HG03432 (cell line): ENCODE measurements at regions not wholly inside any gene's neighbourhood (a gene's known extent, or its start where the extent isn't known, plus 50 kb on each side); places are given as distances from the start of the nearest gene placed in this dataset.
"Not testable (repeated sequence)": the region's sequence is repeated elsewhere in the genome, so short reads cannot be mapped to it uniquely, and the experiment has no call there.

Source experiments
- ATAC-seq: cut with Tn5 transposase; IDR thresholded peaks from one replicate; pipeline ENCODE4 v1.9.1; 2021; ENCODE audit warnings: mild to moderate bottlenecking, moderate library complexity; ENCODE audit not compliant: unreplicated experiment

DNA sequence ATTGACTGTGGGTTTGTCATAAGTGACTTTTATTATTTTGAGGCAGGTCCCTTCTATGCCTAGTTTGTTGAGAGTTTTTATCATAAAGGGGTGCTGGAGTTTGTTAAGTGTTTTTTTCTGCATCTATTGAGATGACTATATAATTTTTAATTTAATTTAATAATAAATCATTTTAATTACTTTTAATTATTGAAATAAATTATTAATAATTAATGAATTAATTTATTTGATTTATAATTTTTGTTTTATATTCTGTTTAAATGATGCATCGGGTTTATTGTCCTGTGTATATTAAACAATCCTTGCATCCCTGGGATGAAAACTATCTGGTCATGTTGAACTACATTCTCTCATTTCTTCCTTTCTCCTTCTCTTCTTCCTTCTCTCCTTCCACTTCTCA, 1352.2 kb upstream of the PRR20A start:
- ATAC-seq = no peak

DNA sequence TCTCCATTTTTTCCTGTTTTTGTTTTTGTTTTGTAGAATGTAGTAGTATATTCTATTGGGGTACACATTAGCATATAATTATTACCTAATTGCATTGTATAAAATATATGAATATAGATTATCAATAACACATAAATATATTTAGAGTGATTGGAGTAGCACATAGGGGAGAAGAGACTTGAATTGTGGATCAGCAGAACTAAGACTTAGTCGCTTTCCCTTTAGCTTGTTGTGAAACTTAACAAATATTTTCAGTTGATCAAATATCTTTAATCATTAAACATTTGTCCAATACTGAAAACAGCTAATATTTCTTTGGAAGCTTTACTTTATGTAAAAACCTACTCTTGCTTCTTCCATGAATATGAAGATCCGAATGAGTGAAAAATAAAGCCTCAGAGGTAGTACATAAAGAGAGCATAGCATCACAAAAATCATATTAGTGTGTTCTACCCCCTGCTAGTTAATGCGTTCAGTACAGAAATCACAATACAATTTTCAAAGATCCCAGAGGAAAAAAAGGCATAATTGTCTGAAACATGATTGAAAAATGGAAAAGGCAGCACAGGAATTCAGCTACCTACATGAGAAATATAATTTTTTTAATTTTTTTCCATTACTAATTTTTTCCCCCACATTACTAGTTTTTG, 1348.0 kb upstream of the PRR20A start:
- ATAC-seq = no peak

DNA sequence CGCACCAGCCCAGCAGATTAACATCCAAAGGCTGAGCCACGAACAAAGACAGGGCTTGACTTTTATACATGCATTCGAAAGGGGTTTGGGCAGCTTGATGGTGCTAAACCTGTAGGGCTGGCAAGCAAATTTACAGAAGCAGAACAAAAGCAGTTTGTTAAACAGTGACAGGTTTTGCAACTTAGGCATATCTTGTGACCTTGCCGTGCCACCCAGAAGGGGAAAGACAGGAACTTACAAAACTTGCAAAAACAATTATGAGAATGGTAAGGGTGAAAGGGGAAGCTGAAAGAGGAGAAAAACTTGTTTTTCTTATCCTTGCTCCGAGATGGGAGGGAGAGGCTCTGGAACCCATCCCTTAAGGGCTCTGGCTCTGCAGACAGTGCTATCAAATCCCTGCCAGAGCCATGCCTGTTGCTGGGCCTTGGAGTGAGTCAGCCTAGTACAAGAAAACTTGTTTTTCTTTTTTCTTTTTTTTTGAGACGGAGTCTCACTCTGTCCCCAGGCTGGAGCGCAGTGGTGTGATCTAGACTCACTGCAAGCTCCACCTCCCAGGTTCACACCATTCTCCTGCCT, 1325.2 kb upstream of the PRR20A start:
- ATAC-seq = no peak

DNA sequence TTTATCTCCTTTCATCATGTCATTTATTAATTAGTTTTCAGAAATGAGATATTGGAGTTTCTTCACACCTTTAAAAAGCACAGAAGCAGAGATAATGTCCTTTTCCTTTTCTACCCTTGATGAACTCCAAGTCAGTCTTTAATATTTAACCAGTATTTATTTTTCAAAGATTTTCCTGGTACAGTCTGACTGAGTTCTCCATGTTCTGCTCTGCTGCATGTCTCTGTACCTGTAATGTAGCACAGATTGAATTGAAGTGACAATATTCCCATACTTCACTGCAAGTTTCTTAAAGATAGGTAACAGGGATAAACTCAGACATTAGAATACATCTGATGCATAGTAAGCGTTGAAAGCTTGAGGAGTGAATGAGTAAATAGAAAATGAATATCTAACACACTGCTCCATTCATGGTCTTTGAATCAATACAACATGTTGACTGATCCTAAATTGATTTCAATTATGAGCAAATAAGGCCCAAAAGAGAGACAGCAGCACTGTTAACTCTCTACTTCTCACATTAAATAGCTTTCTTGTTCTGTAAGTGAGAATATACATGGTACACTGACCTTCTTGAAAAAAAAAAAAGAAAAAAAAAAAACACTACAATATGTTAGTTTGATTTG, 1323.6 kb upstream of the PRR20A start:
- no peak for ATAC-seq

DNA sequence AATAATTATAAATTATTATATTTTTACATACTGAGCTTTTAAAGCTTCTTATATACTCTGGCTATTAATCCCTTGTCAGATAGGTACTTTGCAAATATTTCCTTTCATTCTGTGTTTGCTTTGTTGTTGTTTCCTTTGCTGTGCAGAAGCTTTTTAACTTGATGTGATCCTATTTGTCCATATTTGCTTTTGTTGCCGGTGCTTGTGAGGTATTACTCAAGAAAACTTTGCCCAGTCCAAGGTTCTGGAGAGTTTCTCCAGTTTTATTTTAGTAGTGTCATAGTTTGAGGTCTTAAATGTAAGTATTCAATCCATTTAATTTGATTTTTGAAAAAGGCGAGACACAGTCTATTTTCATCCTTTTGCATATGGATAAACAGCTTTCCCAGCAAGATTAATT, 1319.9 kb upstream of the PRR20A start:
- ATAC-seq = no peak

DNA sequence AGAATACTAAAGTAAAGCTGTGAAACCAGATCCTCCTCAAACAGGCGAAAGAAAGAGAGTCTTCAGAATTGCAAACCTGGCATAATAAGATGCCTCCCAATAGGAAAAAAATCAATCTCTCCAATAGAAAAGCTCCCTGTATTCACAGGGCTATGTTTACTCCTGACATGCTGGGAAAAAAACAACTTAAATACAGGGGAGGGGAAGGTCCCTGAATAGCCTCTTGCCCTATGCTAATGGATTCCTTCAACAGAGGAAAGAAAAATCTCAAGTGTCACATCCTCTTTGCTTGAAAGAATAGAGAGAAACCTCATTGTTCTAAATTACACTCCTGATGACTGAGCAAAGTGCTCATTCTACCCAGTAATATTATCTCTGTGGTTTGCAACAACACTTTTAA, 1271.1 kb upstream of the PRR20A start:
- no peak for ATAC-seq

DNA sequence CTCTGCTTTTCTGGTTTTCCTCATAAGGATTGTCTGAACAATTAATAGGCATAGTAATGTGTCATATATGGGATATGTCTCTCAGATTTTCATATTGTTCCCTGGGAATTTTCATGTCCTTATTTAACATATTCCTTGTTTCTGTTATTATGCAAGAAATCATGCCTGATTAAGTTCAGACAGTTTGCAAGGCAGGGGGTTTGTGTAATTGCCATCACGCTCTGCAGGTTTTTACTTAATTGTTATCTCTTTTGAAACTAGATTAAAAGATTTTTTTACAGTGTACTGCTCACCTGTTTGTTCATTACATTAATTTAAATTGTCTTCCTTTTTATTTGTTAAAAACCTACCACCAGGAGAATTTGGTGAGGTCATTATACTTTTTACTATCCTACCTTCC, 1253.2 kb upstream of the PRR20A start:
- ATAC-seq = no peak

DNA sequence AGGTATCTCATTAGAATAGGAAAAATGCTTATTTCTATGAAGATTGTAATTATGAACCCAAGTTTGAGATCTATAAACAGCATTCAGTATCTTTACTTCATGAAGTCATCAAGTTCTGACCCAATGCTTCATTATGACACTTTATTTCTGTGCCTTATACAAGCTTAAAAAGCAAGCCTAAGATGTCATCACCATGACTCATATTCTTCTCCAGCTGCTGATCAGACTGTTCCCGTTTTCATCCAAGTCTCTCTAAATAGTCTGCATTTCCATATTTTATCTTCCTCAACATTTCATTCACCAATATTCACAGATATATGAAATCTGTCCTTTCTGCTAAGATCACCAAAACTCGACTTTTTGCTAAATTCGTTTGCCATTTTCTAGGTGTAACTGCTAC, 1247.2 kb upstream of the PRR20A start:
- no peak for ATAC-seq

DNA sequence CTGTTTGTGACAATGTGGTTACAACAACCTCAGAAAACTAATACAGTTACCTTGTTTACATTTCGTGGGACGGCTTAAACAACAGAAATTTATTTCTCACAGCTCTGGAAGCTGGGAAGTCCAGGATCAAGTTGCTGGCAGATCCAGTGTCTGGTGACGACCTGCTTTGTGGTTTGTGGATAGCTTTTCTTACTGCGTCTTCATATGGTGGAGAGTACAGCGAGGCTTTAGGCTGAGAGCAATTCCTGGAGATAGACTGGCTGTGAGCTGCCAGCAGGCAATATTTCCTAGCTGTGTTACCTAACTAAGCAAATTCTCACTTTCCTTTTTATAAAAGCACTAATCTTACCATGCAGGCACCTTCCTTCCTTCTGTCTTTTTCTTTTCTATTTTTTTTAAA, 1203.5 kb upstream of the PRR20A start:
- no peak for ATAC-seq

DNA sequence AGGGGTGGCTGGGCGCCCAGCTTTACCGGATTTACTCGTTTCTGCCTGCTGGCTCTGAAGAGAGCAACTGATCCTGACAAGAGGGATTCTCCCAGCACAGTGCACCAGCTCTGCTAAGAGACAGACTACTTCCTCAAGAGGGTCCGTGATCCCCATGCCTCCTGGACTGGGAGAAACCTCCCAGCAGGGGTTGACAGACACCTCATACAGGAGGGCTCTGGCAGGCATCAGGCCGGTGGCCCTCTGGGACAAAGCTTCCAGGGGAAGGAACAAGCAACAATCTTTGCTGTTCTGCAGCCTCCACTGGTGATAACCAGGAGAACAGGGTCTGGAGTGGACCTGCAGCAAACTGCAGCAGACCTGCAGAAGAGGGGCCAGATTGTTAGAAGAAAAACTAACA, 1192.5 kb upstream of the PRR20A start:
- ATAC-seq = no peak

DNA sequence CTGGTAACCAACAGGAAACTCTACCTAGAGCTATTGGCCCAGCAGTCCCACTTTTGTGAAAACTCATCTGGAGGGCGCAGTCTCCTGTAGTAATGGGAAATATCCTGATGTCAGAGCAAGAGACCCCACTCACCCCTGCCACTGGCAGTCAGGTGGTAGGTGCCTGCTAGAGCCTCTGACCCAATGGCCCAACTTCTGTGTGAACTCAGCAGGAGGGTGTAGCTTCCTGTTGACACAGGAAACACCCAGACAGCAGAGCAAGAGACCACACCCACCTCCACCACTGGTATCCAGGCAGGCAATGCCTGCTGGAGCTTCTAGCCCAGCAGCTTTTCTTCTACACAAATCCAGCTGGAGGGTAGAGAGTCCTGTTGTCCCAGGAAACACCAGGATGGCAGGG, 1176.8 kb upstream of the PRR20A start:
- ATAC-seq = no peak

DNA sequence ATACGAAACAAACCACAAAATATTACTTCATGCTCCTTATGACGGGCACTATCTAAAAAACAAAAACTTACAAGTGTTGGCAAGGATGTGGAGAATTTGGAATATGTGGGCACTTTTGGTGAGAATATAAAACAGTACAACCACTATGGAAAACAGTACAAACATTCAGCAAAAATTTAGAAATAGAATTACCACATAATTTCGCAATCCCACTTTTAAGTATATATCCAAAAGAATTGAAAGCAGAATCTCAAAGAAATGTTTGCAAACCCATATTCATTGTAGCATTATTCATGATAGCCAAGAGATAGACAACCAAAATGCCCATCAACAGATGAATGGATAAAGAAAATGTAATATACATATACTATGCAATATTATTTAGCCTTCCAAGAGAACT, 1173.7 kb upstream of the PRR20A start:
- ATAC-seq = no peak

DNA sequence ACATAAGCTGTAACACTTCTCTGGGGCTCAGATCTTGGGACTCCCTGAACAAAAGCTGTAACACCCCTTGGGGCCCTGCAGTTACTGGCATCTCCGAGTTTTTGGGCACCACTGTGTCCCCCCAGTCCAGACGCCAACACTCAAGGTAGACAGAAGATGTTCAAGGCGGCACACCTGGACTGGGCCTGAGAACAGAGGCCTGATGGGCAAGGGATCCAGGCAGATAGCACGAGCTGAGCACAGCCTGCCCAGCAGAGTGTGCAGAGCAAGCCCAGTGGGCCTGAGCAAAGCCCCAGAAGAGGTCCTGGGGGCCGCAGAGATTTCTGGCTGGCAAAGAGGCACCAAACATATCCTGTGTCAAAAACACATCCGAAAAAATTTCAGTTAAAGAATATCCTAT, 1163.3 kb upstream of the PRR20A start:
- ATAC-seq = no peak

DNA sequence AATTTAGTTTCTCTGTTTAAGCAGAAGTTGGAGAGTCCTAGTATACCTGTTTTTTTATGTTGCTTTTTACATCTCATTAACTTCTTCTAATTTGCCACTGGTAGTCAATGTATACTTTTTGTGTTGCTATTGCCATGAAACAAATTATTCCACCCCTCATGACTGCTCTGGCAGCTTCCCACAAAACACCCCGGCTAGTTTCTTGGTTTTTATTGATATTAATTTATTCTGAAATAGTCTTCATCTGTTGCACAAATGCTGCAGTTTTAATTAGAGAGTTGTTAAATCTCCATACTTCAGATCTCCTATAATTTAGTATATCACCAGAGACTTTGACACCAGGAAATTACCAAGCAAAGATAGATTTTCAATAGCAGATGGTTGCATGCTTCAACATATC, 1159.3 kb upstream of the PRR20A start:
- no peak for ATAC-seq

DNA sequence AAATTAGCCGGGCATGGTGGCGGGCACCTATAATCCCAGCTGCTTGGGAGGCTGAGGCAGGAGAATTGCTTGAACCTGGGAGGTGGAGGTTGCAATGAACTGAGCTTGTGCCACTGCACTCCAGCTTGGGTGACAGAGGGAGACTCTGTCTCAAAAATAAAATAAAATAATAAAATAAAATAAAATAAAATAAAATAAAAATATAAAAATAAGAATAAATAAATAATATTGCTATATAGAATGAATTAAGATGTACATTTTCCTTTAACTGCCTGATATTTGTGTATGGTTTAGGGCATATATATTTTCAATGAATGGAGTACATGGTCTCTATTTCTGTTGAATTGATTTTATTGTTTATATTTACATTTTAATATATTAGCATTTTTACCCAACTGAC, 1156.7 kb upstream of the PRR20A start:
- not testable (repeated sequence) for ATAC-seq

DNA sequence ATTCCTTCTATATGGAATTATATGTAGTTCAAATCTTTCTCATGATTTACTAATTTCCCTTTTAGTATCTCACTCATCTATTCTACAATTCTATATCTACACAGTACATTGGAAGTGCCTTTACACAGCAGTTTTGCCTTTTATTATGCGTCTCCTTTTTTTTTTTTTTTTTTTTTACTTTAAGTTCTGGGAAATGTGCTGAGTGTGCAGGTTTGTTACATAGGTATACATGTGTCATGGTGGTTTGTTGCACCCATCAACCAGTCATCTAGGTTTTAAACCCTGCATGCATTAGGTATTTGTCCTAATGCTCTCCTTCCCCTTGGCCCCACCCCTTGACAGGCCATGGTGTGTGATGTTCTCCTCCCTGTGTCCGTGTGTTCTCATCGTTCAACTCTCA, 1150.1 kb upstream of the PRR20A start:
- no peak for ATAC-seq

DNA sequence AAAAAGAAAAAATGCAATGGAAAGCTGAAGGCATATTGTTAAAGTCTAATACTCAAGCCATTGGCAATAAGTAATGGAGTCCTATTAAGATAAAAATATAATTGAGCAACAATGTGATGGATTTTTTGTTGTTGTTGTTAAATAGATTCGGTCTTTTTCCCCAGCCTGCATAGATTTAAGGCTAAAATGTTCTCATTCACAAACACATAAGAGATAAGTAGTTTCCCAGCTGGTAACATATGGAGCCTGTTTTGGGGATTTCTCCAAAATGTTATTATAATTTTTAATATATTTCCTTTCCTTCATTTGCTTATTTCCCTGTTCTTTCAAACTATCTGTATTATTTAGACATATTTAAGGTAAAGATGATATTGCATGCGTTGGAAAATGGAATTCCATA, 1149.1 kb upstream of the PRR20A start:
- no peak for ATAC-seq

DNA sequence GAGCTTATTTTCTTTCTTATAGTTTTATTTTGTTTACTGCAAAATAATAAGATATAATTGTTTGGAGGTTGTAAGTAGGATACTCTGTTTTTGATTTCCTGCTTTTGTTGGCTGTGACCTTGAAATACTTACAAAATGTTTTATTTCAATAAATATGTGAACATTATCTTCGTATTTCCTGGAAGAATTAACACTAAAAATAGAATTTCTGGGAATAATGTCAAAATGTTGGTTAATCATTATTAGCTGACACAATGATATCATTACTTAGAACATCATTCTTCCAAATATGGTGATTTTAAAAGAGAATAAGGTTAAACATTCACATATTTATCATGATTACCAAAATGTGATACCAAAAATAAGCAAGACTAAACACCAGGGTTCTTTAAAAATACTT, 1148.6 kb upstream of the PRR20A start:
- ATAC-seq = no peak

DNA sequence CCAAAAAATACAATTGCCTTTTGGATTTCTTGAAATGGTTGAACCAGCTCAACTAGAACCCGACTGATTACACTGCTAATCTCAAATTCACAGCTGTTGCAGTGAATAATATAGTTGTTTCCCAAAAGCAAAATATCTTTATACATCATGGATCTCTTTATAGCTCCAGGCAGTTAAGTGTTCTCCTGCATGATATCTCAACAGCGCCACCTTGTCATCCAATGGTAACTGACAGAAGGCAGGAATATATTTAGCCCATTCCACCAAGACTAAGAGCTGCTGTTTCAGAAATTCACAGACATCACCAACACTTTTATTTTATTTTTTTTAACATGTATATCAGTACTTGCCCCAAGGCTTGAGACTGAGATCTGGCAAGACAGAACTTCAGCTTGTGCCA, 1141.0 kb upstream of the PRR20A start:
- ATAC-seq = no peak

DNA sequence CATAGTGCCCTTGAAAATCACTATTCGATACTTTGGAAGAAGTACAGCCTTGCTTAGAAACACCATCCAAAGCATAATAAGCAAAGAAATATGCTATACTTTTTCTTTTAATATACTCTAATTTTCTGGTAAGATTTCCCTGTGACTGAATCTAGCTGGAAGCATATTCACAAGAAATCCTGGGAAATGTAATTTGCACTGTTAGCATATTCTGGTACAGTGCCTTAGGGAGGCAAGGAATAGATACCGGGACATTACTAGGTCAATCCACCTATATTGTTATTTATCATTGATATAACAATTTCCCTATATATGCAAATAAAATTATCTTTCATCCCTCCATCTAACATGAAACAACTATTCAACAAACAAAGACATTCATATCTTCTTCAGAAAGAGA, 1131.3 kb upstream of the PRR20A start:
- ATAC-seq = no peak

DNA sequence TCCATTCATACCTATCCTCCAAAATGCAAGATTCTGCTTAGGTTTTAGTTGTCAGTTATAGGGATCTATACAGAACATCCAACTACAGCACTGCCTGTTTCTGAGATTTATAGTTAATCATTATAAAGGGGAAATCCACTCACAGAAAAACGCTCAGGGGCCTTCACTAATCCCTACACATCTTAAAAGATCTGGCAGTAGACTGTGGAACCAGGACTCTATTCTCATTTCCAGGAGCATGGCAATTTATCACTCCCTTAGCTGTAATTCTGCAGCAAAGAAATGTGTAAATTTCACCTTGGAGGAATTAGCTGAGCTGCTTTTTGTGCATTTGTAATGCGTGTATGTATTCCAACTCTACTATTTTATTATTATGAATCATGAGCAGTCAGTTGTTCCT, 1128.1 kb upstream of the PRR20A start:
- no peak for ATAC-seq

DNA sequence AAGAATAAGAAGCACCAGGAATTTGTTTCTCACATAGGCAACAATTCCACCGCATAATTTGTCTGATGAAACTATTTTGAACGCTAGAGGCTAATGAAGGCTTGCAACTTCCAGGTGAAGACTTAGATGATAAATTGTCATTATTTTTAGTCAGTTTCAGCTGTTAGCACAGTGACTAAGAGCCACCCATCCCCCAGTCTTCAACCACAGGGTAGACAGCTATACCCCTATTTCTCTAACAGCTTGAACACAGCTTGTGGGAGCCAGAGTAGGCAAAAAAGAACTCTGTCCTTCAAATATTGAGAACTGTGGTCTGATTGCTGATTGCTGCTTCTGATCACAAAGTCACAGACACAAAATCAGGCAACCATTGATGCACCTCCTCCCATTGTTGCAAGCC, 1124.8 kb upstream of the PRR20A start:
- ATAC-seq = no peak

DNA sequence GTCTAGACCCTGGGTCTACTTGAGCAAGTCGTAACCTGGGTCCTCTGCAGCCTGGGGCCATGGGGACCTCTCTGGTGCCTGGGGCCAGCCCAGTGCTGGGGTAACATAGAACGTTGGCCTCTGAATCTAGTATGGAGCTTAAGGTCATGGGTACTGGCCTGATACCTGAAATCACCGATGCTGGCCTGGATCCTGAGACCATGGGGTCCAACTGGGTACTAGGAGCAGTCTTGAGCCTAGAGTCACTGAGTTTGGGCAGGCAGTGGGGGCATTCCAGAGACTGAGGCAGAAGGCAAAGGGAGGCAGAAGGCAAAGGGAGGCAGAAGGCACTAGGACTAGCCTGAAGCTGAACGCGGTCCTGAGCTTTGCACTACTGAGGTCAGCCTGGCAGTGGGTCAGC, 1121.1 kb upstream of the PRR20A start:
- ATAC-seq = no peak
